GM20431 (cell line): ENCODE measurements at regions not wholly inside any gene's neighbourhood (a gene's known extent, or its start where the extent isn't known, plus 50 kb on each side); places are given as distances from the start of the nearest gene placed in this dataset.

Experiments used
- in situ Hi-C: fragments of 300-500 bp; cut with MseI, MboI; formaldehyde crosslinking; loops from one replicate; pipeline ENCODE4 v1.15.0; 2020; ENCODE audit warnings: low sequenced_read_pairs; ENCODE audit not compliant: unreplicated experiment

DNA sequence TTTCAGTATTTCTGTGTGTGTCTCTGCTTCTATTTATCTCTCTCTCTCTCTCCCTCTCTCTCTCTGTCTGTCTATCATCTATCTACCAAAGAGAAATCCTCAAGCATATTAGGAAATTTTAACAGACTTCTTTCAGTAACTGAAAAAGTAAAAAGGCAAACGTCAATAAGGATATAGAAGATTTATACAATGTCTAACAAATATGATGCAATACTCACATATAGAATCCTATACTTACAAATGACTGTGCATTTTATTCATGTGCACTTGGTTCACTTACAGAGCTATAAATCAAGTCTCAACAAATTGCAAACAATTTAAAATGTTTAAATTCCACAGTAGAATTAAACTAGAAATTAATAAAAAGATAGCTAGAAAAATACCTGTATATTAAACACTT is 289.0 kb downstream of the PSAT1 start:
- in situ Hi-C loops, result no loop called here

DNA sequence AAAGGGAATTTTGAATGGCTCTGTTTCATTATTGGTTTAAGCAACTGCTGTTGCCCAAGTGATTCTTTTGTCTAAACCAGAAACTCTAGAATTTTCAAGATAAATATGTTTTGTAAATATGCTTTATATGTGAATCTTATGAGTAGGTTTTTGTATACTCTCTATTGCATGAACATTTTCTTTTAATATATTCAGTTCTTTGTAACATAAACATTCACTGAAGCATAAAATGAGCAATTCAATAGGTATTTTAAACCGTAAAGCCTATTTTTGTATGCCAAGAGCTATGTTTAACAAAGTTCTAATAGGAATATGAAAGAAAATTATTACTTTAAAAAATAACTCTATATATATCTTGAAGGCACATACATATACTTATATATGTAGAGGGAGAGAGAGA is 293.1 kb downstream of the PSAT1 start:
- in situ Hi-C loops, result no loop called here

GRCh38 chr9:78592811-78593210 is 295.9 kb downstream of the PSAT1 start:
- in situ Hi-C loops, result no loop called here

- in situ Hi-C loops, result no loop called here
These were observed 298.4 kb downstream of the PSAT1 start for GRCh38 chr9:78595200-78595945.

- in situ Hi-C loops, result no loop called here
These were observed 299.4 kb downstream of the PSAT1 start for GRCh38 chr9:78596346-78596745.

DNA sequence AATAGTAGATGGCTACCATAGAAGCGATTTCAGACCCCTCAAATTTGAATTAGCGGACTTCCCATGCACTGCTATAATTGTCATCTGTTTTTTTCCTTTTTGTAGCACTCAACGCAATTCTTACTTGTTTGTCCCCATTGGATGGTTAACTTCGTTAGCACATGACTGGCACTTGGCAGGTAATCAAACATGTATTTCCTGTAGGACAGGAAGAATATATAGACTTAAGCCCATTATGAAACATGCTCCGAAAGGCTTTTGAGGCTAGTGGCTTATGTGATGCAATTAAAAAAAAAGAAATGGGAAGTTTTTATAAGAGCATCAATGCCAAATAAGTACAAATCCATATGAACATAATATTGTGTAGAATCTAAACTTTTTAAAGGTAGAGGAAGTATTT is 301.2 kb downstream of the PSAT1 start:
- in situ Hi-C loops, result no loop called here

- in situ Hi-C loops, result loop anchor here (25.0 kb wide), 1 partner anchor 112 kb away; no protein-coding TSS in a partner anchor
These were observed 303.0 kb downstream of the PSAT1 start for GRCh38 chr9:78599926-78600325.

DNA sequence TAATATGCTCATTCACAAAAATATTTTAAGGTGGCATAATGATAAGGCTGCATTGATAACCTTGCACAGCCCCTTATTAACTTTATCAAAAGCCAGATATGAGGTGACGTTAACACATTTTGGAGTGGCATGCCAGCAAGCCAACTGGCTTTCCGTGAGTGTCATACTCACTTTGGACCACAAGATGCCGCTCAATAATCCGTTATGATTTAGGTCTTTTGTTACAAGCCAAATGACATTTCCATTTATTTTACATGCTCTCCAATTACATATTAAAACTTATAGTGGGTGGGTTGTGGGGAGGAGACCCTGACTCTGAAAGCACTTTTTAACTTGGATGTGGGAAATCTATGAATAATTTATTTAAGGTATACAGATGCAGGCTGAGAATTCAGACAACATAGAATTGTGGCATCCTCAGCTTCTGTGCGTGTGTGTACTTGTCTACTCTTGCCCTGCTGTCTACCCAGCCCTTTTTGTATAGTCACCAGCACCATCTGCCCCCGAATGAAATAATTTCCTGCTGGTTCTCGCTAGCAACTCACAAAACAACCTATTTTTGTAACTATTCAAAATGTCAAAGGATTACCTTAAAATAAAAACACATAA is 305.1 kb downstream of the PSAT1 start:
- in situ Hi-C loops, result loop anchor here (25.0 kb wide), 1 partner anchor 110 kb away; no protein-coding TSS in a partner anchor

DNA sequence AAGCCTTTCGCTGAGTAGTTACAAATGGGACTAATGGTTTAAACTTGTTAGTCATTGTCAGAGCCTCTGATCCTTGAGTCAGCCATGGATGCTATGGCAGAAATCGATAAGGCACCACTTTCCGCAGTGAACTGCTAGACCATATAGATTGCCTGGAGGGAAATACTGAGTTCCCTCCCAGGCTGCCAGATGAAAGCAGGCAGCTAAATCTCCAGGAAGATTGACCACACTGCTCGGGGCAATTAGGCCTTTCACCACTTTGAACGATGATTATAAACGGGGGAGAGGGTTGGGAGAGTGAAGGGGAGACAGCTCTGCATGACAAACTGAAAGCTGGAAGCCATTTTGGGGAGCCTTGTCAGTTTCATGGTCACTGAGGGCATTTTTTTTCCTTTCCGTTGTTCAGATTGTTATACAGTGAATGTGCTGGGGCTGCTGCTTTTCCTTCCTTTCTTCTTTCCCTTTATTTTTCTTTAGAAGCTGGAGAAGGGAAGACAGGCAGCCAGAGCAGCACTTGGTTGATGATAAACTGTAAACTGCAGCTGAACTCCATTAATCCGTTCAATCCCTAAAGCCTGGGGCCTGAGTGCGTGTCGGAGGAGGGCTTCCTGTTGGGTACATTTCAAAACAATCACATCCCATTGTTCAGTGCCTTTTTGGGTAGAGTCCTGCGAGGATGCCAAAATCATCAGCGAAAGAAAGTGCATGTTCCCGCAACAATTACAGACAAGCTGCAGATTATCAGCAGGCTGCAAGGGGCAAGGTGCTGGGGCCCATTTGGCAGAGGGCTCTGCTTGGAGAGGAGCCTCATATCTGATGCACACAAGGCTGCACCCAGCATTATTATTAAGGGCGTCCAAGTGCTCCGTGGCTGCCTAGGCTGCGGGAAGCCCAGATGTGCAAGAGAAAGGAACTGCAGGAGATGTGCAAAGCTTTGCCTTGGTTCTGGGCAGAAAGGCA is 308.4 kb downstream of the PSAT1 start:
- in situ Hi-C loops, result loop anchor here (25.0 kb wide), 1 partner anchor 107 kb away; no protein-coding TSS in a partner anchor

- in situ Hi-C loops, result loop anchor here (25.0 kb wide), 1 partner anchor 106 kb away; no protein-coding TSS in a partner anchor
These were observed 309.1 kb downstream of the PSAT1 start for GRCh38 chr9:78606001-78606379.

DNA sequence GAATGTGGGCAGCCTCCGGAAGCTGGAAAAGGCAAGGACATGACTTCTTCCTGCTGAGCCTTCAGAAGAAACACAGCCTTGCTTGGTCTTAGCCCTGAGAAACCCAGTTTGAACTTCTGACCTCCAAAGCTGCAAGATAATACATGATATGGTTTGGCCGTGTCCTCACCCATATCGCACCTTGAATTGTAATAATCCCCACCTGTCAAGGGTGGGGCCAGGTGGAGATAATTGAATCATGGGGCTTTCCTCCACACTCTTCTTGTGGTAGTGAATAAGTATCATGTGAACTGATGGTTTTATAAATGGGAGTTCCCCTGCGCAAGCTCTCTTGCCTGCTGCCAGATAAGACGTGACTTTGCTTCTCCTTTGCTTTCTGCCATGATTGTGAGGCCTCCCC is 310.9 kb downstream of the PSAT1 start:
- in situ Hi-C loops, result loop anchor here (25.0 kb wide), 1 partner anchor 104 kb away; no protein-coding TSS in a partner anchor

- in situ Hi-C loops, result loop anchor here (25.0 kb wide), 1 partner anchor 103 kb away; no protein-coding TSS in a partner anchor
These were observed 312.5 kb downstream of the PSAT1 start for GRCh38 chr9:78609450-78609849.

- in situ Hi-C loops, result loop anchor here (25.0 kb wide), 1 partner anchor 100 kb away; no protein-coding TSS in a partner anchor
These were observed 315.2 kb downstream of the PSAT1 start for GRCh38 chr9:78612091-78612490.

- in situ Hi-C loops, result loop anchor here (25.0 kb wide), 1 partner anchor 99 kb away; no protein-coding TSS in a partner anchor
These were observed 316.1 kb downstream of the PSAT1 start for GRCh38 chr9:78613006-78613405.

DNA sequence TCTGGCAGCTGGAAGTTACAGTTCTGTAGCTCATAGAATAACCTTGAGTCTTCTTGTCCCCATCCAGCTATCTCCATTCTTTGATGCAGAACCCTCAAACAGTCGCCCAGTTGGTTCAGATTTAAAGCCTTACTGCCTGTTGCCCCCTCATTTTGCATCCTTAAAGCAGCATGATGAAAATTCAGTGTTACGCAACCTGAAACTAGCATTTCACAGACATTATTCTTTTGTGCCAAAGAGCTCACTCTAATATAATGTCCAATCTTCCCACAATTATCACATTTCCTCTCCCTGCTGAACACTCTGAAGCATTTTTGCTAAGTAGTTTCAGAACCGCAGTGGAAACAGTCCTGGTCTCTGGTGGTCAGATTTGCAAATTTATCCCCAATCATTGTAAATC is 318.0 kb downstream of the PSAT1 start:
- in situ Hi-C loops, result loop anchor here (25.0 kb wide), 1 partner anchor 97 kb away; no protein-coding TSS in a partner anchor

DNA sequence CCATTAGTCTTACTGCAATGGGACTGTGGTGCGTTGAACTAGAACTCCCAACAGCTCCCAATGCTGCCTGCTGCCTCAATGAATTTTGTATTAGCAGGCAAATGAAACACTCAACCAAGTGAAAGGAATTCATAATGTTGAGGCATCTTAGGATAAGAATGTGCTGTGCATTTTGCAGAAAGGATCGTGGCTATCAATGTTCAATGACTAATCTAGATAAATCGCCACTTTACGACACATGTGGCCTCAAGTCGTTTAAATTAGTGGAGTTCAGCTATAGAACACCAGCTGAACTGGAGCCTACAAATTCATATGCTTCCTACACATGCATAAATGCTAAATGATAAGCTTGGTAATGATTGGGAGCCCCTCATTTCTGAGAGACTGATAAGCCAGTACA is 318.4 kb downstream of the PSAT1 start:
- in situ Hi-C loops, result loop anchor here (25.0 kb wide), 1 partner anchor 97 kb away; no protein-coding TSS in a partner anchor

DNA sequence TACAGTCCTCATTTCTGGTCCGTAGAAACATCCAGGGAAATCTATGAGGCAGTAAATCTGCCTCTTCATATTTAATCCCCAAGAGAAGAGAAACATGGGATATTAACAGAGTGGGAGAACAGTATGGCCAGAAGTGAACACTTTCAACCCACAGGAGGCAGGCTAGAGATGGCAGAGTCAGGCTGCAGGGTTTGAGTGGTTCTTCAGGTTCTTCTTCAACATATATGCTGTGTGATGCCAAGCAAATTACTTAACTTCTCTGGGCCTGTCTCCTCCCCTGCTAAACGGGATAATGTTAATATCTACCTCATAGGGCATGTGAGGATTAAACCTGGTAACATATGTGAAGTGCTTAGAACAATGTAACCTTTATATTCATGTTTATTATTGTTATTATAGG is 321.8 kb downstream of the PSAT1 start:
- in situ Hi-C loops, result loop anchor here (25.0 kb wide), 1 partner anchor 94 kb away; no protein-coding TSS in a partner anchor

DNA sequence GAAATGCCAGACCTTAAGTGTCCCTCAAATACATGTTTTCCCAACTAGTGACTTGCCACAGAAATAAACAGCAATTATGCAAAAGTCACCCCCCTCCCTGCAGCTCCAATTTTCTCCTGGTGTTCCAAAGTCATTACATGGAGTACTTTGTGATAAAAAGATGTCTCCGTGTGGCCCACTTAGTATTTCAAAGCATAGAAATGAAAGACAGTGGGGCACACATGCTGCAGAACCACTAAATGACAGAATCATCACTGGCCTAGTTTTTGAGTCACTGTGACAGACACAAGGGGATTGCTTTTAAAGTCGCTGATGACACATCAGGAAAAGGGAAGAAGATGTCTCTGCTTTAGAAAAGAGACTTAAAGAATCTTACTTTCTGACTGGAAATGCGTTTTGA is 323.4 kb downstream of the PSAT1 start:
- in situ Hi-C loops, result loop anchor here (25.0 kb wide), 1 partner anchor 92 kb away; no protein-coding TSS in a partner anchor

DNA sequence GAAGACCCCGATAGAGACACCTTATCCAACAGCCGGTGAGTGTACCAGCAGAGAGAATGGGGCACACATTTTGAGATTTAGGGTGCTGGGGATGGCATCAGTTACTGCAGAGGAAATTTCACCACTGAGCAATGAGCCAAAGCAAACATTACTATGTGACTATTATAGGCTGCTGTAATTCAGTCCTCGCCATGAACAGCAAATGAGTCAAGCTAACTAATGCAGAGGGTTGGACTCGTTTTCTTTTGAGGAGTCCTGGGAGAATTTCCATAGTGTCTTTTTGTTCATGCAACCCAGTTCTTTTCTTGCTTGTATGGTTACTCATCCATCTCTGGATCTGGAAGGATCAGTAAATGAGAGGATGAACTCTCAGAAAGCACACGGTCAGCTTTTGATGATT is 323.8 kb downstream of the PSAT1 start:
- in situ Hi-C loops, result loop anchor here (25.0 kb wide), 1 partner anchor 92 kb away; no protein-coding TSS in a partner anchor

DNA sequence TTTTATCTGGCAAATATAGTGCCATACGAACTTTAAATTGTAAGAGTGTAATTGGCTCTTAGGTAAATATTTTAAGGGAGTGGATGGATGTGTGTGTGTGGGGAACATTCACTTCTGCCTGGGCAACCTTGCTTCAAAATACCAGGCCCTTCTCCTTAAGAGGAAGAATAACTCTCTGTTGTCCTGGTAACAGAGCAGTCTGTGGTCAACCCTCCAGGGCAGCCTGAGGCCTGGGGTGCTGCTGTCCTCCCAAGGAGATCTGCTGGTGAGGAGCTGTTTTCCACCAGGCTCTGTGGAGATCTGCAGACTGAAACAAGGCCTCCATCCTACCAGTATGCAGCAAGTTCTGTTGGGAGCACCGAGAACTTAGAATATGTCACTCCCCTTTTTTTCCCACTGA is 325.2 kb downstream of the PSAT1 start:
- in situ Hi-C loops, result loop anchor here (25.0 kb wide), 1 partner anchor 90 kb away; no protein-coding TSS in a partner anchor
